Fibroblast of lung (primary cell): ENCODE measurements at regions not wholly inside any gene's neighbourhood (a gene's known extent, or its start where the extent isn't known, plus 50 kb on each side); places are given as distances from the start of the nearest gene placed in this dataset.

Experiments used
- EZH2 ChIP-seq: IDR thresholded peaks from 2 replicates; pipeline ENCODE4 v1.5.1; 2012; ENCODE audit warnings: low read length, control low read depth, mild to moderate bottlenecking; ENCODE audit errors: missing control alignments
- TF ChIP-seq, protein P1 (sequence below), 2 donors: IDR thresholded peaks in 1 of 2; conservative IDR thresholded peaks in 1 of 2; 1 replicate in 1 of 2; 2 replicates in 1 of 2; pipeline ENCODE4 v1.5.1; 2011 to 2012; ENCODE audit warnings: low read length in 2 of 2, control low read depth in 1 of 2, inconsistent platforms in 1 of 2, low read depth in 1 of 2, mild to moderate bottlenecking in 1 of 2

DNA sequence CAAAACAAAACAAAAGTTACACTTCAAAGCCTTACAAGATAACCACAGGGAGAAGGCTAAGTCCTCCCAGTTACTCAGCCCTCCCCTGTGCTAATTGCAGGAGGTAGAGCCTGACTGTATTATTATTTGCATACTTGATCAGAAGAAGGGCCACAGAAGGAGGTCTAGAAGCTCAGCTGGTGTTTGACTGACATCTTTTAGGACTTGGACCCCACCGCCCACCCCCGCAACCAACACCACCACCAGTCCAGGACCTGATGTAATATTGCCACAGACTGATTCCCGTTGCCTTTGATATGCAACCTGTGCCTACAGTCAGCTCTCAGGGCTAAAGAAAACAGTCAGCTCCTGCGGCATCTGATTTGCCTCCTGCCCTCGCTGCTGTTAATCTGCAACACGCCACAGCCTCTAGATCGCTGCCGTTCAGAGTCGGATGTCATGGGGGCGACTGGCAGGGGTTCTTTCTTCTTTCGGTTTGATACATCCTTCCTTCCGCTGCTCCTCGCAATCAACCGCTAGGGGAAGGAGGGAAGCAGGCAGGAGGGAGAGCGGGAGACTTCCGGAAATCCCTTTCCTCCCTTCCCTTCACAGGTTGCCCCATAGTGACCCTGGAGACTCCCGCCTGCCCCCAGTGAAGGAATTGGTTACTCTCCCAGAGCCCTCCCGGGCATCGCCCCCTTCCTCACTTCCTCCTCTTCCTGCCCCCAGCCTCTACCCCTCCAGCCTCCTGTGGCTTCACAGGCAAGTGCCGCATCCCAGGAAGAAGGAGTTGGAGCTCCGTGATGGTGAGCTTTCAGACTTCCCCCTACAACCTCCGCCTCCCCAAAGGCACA lies 90.5 kb upstream of the SOX9 start:
- TF ChIP-seq, protein P1, sequence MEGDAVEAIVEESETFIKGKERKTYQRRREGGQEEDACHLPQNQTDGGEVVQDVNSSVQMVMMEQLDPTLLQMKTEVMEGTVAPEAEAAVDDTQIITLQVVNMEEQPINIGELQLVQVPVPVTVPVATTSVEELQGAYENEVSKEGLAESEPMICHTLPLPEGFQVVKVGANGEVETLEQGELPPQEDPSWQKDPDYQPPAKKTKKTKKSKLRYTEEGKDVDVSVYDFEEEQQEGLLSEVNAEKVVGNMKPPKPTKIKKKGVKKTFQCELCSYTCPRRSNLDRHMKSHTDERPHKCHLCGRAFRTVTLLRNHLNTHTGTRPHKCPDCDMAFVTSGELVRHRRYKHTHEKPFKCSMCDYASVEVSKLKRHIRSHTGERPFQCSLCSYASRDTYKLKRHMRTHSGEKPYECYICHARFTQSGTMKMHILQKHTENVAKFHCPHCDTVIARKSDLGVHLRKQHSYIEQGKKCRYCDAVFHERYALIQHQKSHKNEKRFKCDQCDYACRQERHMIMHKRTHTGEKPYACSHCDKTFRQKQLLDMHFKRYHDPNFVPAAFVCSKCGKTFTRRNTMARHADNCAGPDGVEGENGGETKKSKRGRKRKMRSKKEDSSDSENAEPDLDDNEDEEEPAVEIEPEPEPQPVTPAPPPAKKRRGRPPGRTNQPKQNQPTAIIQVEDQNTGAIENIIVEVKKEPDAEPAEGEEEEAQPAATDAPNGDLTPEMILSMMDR (conservative IDR thresholded peaks at IDR 0.05 in 1 of 2, IDR thresholded peaks at IDR 0.05 in 1 of 2; ENCODE audit: low read depth in 1 of 2, low read length in 2 of 2) = peak; percentile 63 to 65
- TF ChIP-seq EZH2 = no peak
